Loucy (cell line): ENCODE measurements at regions not wholly inside any gene's neighbourhood (a gene's known extent, or its start where the extent isn't known, plus 50 kb on each side); places are given as distances from the start of the nearest gene placed in this dataset.

Source experiments
- EZH2phosphoT487 ChIP-seq: fragments of 200-600 bp; IDR thresholded peaks from 2 replicates; pipeline ENCODE4 v1.6.1; 2018; ENCODE audit warnings: antibody characterized with exemption, mild to moderate bottlenecking, moderate library complexity, borderline replicate concordance
- TF ChIP-seq, protein P1 (sequence below): fragments of 200-600 bp; sonication (generic); conservative IDR thresholded peaks from 2 replicates; pipeline ENCODE4 v1.5.1; 2014; ENCODE audit warnings: mild to moderate bottlenecking, antibody characterized with exemption, low read length

GRCh38 chr5:107313098-107313497, 357.6 kb downstream of the EFNA5 start:
- TF ChIP-seq, protein P1, sequence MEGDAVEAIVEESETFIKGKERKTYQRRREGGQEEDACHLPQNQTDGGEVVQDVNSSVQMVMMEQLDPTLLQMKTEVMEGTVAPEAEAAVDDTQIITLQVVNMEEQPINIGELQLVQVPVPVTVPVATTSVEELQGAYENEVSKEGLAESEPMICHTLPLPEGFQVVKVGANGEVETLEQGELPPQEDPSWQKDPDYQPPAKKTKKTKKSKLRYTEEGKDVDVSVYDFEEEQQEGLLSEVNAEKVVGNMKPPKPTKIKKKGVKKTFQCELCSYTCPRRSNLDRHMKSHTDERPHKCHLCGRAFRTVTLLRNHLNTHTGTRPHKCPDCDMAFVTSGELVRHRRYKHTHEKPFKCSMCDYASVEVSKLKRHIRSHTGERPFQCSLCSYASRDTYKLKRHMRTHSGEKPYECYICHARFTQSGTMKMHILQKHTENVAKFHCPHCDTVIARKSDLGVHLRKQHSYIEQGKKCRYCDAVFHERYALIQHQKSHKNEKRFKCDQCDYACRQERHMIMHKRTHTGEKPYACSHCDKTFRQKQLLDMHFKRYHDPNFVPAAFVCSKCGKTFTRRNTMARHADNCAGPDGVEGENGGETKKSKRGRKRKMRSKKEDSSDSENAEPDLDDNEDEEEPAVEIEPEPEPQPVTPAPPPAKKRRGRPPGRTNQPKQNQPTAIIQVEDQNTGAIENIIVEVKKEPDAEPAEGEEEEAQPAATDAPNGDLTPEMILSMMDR = no peak
- TF ChIP-seq EZH2phosphoT487 = no peak
